Mesenteric fat pad (tissue), 1 donor: ENCODE measurements at regions not wholly inside any gene's neighbourhood (a gene's known extent, or its start where the extent isn't known, plus 50 kb on each side); places are given as distances from the start of the nearest gene placed in this dataset.

Experiments used
- DNase-seq: peaks from one replicate; pipeline ENCODE4 v3.0.0-alpha.2; 2020; ENCODE audit warnings: low spot score
- donor health status: DM: yes; HTN: yes; CAD: no.

DNA sequence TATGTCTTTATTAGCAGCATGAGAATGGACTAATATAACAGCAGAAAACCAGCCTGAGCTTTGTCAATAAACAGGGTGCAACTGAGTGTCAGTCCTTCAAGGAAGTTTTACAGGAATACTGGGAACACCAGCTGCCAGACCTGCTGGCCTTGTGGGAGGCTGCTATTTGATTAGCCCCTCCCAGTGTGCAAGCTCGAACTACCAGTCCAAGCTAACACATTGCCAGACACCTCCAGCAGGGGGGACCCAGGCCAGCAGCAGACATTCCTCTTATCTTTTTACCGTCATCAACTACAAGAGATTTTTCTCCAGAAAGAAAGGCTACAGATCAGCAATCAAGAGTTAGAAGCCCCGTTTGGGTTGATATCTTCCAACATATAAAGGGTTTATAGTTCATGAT, 942.8 kb upstream of the TENM4 start:
- no peak for DNase-seq

- DNase-seq = no peak
These were observed 938.9 kb upstream of the TENM4 start for GRCh38 chr11:80379620-80380278.

GRCh38 chr11:80371931-80372330, 931.1 kb upstream of the TENM4 start:
- no peak for DNase-seq

DNA sequence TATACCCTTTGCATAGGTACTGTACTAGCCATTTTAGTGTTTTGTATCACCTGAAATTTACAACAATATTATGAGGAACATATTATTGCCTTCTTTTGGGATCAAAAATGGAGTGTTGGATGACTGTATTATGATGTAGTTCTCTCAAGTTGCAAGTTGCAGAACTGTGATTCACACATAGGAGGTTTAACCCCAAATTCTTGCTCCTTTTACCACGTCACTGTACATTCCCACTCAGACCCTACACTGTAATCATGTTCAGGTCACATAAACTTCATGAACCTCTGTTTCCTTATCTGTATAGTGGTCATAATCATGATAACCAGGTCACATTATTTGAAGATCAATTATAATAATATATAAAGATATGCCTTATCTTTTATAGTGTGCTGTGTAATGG, 925.1 kb upstream of the TENM4 start:
- DNase-seq = no peak

GRCh38 chr11:80365076-80365725, 924.4 kb upstream of the TENM4 start:
- no peak for DNase-seq

- no peak for DNase-seq
These were observed 921.9 kb upstream of the TENM4 start for GRCh38 chr11:80362563-80363340.

GRCh38 chr11:80355251-80355650, 914.4 kb upstream of the TENM4 start:
- DNase-seq = no peak

GRCh38 chr11:80350541-80350940, 909.7 kb upstream of the TENM4 start:
- no peak for DNase-seq

DNA sequence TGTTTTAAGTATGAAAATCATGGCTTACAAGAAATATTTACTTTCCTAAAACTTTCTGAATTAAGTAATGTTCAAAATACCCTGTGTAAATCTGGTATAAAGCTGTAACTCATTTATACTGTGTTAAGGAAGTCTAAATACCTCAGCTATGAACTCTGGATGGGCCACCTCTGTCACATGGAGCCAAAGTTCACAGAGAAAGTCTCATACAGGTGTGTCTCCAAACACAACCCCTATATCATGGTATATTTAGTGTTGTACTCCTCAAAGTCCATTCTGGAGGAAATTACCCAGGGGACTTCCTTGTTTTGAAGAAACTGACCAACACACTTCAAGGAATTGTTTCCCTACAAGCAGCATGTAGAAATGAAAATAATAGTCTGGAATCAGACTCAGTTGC, 909.2 kb upstream of the TENM4 start:
- DNase-seq = no peak

DNA sequence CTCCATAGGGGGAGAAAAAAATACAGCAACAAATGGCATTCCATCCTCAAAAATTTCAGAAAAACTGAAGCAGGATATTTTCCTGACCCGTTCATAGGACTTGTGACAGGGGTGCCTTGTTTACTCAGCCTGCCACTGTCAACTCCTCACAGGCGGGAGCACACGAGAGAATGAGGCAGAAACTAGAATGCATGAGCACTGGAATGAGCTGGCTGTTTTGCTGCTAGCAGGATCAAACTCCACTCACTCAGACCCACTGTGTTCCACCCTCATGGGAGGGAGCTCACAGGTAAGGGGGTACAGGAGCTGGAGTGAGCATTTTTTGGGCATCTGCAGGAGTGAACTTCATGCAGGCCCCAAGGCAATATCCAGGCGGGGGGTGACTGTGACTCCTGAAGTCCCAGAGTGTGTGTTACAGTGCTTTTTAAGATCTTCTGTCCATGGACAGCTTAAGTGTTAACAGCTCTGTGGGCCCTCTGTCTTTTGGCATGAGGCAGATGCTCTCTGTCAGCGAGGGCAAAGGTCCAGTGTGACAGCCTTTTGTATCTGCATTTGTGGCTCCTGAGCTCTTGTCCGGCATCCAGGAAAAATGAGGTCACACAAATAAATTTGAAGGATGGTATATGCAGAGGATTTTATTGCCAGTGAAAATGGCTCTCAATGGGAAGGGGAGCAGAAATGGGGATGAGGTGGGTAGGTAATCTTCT, 905.7 kb upstream of the TENM4 start:
- DNase-seq = no peak

DNA sequence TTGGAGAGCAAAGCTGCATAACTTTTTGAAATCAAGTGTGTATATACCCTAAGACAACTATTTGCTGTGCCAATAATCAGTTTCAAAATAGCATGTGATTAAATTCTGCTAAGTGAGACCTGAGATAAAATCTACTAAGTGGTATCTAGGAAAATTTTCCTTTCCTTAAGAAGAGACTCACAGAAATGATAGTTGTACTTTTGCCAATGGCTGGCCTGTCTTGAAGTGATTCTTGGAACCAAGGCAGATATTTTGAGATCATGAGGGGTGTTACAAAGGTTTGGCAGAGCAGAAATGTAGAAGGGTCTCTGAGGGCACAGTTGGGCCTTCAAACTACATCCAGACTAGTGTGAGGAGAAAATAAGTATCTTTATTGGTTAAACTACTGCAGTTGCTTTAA, 902.6 kb upstream of the TENM4 start:
- no peak for DNase-seq

DNA sequence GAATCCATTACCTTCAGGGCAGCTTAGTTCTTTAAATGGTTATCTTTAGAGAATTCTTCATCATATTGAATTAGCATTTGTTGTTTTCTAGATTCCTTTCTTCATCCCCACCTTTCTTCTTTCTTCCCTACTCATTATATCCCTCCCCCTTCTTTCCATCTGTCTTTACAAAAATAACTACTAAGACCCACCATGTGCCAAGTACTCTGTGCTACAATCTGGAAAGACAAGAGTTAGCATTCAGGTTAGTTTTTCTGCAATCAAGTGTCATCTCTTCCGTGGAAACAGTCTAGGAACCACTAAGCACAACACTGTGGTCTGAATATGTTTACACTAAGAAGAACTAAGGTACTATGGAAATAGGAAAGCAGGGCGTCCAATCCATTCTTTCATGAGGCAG, 897.4 kb upstream of the TENM4 start:
- no peak for DNase-seq

- no peak for DNase-seq
These were observed 890.9 kb upstream of the TENM4 start for GRCh38 chr11:80331694-80332093.

DNA sequence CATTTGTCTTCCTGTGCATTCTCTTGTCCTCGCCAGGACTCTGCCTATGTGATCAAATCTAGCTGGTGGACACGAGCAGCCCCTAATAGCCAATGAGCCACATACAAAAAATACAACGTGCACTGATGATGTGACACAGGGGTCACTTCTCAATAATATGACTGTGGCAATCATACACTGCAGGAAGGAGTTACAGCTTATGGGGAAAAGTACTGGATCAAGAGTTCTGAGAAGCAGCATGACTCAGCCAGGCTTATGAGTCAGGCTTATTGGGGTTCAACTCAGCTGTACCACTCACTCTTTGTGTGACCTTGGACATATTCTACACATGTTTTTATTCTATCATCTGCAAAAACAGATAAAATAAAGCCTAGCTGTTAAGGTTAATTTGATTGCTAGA, 889.4 kb upstream of the TENM4 start:
- no peak for DNase-seq

DNA sequence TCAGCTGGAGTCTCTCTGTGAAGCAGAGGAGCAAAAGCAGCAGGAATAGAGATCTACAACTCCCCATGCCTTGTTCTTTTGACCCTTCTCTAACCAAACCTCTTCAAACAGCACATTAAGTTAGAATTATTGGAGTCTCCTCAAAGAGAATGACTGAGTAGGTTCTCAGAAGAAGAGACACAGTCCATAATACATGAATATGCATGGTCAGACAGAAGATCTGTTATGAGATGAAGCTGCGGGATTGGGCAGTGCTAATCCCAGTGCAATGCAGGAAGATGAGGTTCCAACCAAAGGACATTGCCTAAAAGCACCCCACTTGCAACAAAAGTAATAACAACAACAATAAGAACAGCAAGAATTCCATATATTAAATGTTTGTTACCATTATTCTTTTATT, 887.9 kb upstream of the TENM4 start:
- no peak for DNase-seq

DNA sequence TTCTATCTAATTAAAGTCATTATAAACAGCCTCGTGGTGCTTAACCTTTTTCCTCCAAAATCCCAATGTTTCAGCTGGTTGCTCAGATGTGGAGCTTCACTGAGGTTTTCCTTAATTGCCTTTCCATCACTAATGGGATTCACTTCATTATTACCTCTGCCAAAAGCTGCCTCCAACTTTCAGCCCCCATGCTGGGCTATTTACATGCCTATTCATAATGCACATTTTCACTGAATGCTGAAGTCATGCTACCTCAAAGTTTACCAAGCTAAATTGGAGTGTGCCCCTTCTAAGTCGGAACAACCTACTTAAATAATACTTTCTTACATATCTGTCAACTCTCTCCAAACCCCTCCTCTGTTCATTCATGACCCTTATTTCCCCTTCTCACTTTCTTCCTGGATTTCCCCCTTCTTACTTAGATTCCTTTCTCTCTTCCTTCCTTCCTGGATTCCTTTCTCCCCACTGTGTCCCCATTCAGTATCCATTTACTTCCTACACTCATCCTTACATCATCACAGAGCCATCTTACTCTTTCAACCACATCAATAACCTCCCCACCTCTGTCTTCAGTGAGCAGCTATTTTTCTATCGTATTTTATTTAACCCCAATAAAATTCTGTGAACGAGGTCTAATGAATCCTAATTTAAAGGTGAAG, 887.3 kb upstream of the TENM4 start:
- DNase-seq = no peak

DNA sequence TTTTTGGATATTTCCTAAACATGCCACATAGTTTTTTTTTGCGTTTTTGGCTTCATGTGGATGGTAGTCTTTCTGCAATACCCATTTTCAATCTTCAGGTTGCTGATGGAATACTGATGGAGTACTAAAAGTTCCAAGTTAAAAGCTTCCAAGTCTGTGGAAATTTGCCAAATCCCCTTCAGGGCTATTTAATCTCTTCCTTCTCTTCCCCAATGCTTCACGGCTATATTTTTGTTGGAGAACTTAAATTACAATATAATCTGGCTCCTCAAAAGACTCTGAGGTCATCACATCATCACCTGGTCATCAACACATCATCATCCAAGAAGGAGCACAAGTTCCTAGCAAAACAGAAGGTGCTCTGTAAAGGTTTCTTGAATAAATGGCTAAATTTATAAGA, 881.0 kb upstream of the TENM4 start:
- no peak for DNase-seq

DNA sequence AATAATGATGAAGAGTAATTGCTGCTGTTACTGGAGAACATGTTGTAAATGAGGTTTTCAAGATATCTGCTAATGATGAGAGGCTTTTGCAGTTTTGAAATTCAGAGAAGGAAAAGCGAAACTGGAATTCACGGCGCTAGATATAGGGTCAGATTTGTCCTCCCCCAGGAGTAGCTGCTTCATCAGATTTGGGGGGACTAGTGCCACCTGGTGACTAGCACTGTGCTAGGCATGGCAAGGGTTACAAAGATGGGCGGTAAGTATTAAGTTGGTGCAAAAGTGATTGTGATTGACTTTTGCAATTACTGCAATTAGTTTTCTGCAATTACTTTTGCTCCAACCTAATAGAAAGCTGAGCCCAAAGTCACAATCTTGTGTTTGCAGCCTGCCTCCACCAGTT, 879.9 kb upstream of the TENM4 start:
- DNase-seq = no peak

DNA sequence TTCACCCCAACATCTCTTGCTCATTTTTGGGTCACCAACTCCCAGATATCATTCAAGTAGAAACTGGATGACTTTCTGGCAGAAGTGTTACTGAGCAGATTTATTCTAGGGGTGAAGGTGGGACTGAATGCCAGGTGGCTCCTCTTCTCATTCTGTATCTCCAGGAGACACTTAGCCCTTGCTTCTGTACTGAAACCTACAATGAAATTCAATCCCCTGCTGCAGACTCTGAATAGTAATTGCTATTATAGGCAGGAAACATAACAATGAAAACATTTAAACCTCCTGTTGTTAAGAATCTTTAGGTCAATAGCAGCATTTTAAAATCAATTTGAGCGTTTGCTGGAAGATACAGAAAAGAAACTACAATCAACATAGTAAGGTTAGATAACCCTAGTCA, 879.4 kb upstream of the TENM4 start:
- no peak for DNase-seq

DNA sequence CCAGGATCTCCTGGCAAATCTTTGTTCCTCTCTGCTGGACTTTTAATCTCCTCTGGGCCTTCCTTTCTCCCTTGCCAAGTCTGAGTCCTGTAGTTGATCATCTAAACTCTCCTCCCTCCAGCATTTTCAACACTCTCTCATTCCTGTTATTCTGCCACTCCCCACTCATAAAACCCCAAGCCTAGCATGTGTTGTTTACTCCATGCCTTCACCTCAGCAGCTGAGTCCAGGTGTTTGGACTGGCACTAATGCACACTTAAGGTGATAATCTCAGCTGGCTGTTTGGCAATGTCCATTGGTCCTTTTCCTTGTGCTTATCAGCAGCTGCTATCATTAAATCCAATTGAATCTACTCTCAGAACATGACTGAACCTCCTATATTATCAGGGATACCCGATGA, 876.8 kb upstream of the TENM4 start:
- no peak for DNase-seq

DNA sequence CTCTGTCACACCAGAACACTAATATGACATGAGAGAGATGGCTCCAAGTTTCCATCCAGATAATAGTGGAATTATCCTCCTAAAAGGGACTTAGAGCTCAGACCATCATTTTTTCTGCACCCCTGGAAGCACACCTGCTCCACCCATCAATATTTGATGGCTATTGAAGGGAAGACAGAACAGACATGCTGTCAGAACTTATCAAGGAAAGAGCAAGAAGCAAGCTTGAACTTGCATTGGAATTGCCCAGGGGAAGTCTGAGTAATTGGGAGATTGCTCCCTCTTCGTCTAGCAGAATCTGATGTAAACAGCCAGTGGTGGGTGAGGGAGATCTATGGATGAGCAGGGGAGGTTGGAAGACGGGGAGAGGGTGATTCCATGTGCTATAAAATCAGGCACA, 874.4 kb upstream of the TENM4 start:
- no peak for DNase-seq

- DNase-seq = no peak
These were observed 868.5 kb upstream of the TENM4 start for GRCh38 chr11:80309301-80309700.
